ENCODE measurements at regions not wholly inside any gene's neighbourhood (a gene's known extent, or its start where the extent isn't known, plus 50 kb on each side); places are given as distances from the start of the nearest gene placed in this dataset.

GRCh38 chr2:48819206-48819735 is 63.7 kb upstream of the LHCGR start:
- TF ChIP-seq EZH2 (IDR thresholded peaks at IDR 0.05; ENCODE audit: insufficient read depth, low read length): no peak
- no peak for TF ChIP-seq CTCF (IDR thresholded peaks at IDR 0.05; ENCODE audit: insufficient read depth, low read depth, low read length)
